Skeletal muscle tissue (tissue), 3 donors: ENCODE measurements at regions not wholly inside any gene's neighbourhood (a gene's known extent, or its start where the extent isn't known, plus 50 kb on each side); places are given as distances from the start of the nearest gene placed in this dataset.

Source experiments
- H3K27ac ChIP-seq: one replicate; pipeline ENCODE4 v1.7.0; 2013; ENCODE audit warnings: mild to moderate bottlenecking, low read depth, low read length, inconsistent platforms
- H3K27me3 ChIP-seq, 3 donors: one replicate each; pipeline ENCODE4 v1.7.0; 2013; ENCODE audit warnings: low read length in 3 of 3; ENCODE audit not compliant: control insufficient read depth in 3 of 3, insufficient read depth in 3 of 3
- H3K36me3 ChIP-seq, 3 donors: one replicate each; pipeline ENCODE4 v1.7.0; 2013; ENCODE audit warnings: low read length in 3 of 3; ENCODE audit not compliant: control insufficient read depth in 3 of 3, insufficient read depth in 3 of 3
- H3K4me1 ChIP-seq, 3 donors: one replicate each; pipeline ENCODE4 v1.7.0; 2013; ENCODE audit warnings: low read length in 3 of 3, mild to moderate bottlenecking in 3 of 3; ENCODE audit not compliant: control insufficient read depth in 3 of 3, insufficient read depth in 3 of 3
- H3K4me3 ChIP-seq, 3 donors: one replicate each; pipeline ENCODE4 v1.7.0; 2013; ENCODE audit warnings: low read length in 3 of 3
- H3K9ac ChIP-seq, 3 donors: one replicate each; pipeline ENCODE4 v1.7.0; 2013; ENCODE audit warnings: low read length in 3 of 3, mild to moderate bottlenecking in 3 of 3, moderate library complexity in 2 of 3, low read depth in 1 of 3
- H3K9me3 ChIP-seq, 3 donors: one replicate each; pipeline ENCODE4 v1.7.0; 2013; ENCODE audit warnings: low read length in 3 of 3; ENCODE audit not compliant: control insufficient read depth in 3 of 3
- donor health status: Osteomylitis.

DNA sequence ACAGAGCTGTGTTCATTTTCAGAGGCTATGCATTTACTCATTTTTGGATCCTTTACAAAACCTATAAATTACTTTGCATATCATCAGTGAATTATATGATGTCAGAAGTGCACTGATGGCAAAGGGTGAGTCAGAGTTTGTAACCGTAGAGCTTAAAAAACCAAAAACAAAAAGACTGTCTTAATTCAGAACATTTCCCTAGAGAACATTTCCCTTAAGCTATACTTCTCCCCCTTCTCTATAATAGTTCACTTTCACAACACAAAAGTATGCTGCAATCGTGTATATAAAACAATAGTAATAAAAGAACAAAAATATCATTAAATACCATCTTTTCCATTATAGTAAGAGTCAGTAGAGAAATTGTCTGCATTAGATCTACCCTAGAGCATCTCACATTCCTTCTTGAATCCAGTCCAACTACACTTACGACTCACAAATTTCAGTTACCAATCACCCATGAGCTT lies 934.9 kb downstream of the LRFN5 start:
- no peak overlapping the region for H3K27ac ChIP-seq
- H3K4me3 ChIP-seq: no peak overlapping the region
- no peaks in the 10 kb centered on the region for H3K4me1 ChIP-seq
- H3K9me3 ChIP-seq: no peaks in the 10 kb centered on the region
- no peaks in the 10 kb centered on the region for H3K36me3 ChIP-seq
- H3K27me3 ChIP-seq: no peaks in the 10 kb centered on the region
- no peak overlapping the region for H3K9ac ChIP-seq

DNA sequence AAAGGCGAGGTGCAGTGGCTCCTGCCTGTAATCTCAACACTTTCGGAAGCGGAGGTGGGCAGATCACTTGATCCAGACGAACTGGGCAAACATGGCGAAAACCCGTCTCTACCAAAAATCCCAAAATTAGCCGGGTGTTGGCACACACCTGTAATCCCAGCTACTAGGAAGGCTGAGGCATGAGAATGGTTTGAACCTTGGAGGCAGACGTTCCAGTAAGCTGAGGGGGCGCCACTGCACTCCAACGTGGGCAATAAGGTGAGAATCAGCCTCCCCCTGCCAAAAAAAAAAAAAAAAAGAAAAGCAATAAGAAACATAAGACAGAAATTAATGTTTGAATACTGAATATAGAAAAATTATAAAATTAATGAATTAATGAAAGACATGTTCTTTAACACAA lies 928.7 kb downstream of the LRFN5 start:
- H3K36me3 ChIP-seq: no peaks in the 10 kb centered on the region

DNA sequence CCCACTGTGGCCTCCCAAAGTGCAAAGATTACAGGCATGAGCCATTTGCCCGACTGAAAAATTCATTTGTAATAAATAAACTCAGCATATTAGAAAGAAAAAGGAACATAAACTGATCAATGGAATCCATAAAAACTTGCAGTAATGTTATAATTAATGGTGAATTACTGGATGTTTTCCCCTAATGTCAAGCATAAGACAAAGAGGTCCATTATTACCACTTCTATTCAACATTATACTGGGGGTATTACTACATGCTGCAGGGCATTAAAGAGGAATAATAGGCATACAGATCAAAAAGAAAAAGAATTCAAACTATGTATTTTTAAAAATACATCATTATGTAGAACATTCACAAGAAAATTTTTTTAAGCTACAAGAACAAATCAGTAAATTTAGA lies 926.8 kb downstream of the LRFN5 start:
- H3K27me3 ChIP-seq: no peaks in the 10 kb centered on the region
- H3K4me1 ChIP-seq: no peaks in the 10 kb centered on the region
- H3K9me3 ChIP-seq: no peaks in the 10 kb centered on the region
- H3K36me3 ChIP-seq: no peaks in the 10 kb centered on the region
- no peak overlapping the region for H3K9ac ChIP-seq
- no peak overlapping the region for H3K27ac ChIP-seq
- no peak overlapping the region for H3K4me3 ChIP-seq

More for the DNA sequence above, 928.7 kb downstream of the LRFN5 start:
- Histone ChIP-seq H3K9ac (no peak overlapping the region), H3K4me3 (no peak overlapping the region), H3K4me1 (no peaks in the 10 kb centered on the region), H3K9me3 (no peaks in the 10 kb centered on the region), H3K27me3 (no peaks in the 10 kb centered on the region), H3K27ac (no peak overlapping the region)

DNA sequence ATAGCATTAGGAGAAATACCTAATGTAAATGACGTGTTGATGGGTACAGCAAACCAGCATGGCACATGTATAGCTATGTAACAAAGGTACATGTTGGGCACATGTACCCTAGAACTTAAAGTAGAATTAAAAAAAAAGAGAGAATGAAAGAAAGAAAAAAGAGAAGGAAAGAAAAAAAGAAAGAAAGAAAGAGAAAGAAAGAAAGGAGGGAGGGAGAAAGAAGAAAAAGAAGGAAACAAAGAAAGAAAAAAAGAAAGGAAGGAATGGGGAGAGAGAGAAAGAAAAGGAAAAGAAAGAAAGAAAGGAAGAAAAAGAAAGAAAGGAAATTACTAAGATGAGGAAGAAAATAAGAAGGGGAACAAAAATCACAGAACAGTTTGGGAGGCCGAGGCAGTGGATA lies 925.5 kb downstream of the LRFN5 start:
- H3K9ac ChIP-seq: no peak overlapping the region
- H3K27ac ChIP-seq: no peak overlapping the region
- H3K4me3 ChIP-seq: no peak overlapping the region
- H3K9me3 ChIP-seq: no peaks in the 10 kb centered on the region
- H3K27me3 ChIP-seq: no peaks in the 10 kb centered on the region
- no peaks in the 10 kb centered on the region for H3K4me1 ChIP-seq
- H3K36me3 ChIP-seq: no peaks in the 10 kb centered on the region

DNA sequence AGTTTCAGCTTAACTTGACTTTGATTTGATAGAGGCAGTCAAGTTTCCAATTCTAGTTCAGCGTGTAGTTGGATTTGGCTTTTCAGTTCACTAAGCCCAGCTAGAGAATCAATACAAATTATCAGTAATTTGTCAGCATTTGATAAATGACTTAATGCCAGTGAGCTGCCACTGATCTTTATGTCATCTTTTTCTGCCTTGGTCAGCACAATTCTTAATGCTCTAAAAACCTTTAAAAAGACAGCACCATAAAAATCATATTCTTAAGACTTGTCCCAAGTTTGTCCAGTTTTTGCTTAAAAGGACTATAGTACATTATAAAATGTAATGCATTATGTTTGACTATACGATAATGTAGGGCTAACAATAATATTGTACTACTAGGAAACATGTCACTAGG lies 920.5 kb downstream of the LRFN5 start:
- H3K27ac ChIP-seq: no peak overlapping the region
- H3K36me3 ChIP-seq: no peaks in the 10 kb centered on the region

DNA sequence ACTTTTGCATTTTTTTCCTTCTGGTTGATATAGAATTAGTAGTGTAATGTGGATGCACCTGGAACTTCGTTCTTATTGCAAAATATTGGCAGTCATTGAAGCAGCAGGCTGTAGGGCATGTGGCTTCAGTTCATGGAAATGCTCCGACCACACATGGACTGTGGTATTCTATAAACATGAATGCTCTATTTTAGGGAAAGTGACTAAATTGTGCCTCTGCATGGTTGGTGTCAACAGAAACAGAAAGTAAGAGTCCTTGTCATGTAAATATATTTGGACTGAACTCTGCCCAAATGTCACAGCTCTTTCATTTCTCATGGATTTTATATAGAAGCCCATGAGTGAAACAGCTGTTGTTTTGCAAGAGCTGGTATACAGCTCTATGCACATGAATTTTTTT lies 917.0 kb downstream of the LRFN5 start:
- Histone ChIP-seq H3K27me3 (no peaks in the 10 kb centered on the region), H3K9me3 (no peaks in the 10 kb centered on the region), H3K9ac (no peak overlapping the region), H3K4me1 (no peaks in the 10 kb centered on the region), H3K27ac (no peak overlapping the region), H3K4me3 (no peak overlapping the region), H3K36me3 (no peaks in the 10 kb centered on the region)

More for the DNA sequence above, 920.5 kb downstream of the LRFN5 start:
- H3K9me3 ChIP-seq: no peaks in the 10 kb centered on the region
- no peaks in the 10 kb centered on the region for H3K4me1 ChIP-seq
- H3K4me3 ChIP-seq: no peak overlapping the region
- no peak overlapping the region for H3K9ac ChIP-seq
- no peaks in the 10 kb centered on the region for H3K27me3 ChIP-seq

DNA sequence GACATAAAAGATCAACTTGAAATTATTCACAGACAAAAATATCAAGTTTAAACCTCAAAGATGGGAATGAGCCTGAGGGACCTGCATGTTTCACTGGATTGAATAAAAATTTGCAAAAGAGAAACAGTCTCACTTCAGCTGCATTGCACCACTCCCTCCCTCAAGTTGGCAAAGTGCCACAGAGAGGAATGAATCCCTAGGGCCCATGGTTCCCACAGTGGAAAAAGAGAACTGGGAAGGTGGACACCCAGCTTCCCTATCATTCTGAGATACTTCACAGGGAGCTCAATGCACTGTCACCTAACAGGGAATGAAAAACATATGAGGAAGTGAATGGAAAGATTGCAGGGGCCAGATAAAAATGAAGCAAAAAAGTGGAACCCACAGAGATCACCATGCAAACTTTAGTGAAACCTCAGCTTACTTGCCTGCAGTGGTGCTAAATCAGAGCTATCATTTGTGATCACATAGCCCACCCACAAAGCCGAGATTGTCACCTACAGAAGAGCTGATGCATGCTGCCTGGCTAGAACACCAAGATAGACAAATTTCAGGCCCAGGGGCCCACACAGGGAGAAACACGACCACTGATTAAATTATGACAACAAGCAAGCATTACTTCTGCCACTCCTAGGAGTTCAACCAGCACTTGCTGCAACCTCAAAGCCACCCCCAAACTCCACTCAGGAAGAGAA lies 911.3 kb downstream of the LRFN5 start:
- H3K9me3 ChIP-seq: no peaks in the 10 kb centered on the region
- H3K9ac ChIP-seq: no peak overlapping the region
- H3K27me3 ChIP-seq: no peaks in the 10 kb centered on the region
- no peak overlapping the region for H3K27ac ChIP-seq
- no peaks in the 10 kb centered on the region for H3K36me3 ChIP-seq
- H3K4me1 ChIP-seq: no peaks in the 10 kb centered on the region
- no peak overlapping the region for H3K4me3 ChIP-seq

DNA sequence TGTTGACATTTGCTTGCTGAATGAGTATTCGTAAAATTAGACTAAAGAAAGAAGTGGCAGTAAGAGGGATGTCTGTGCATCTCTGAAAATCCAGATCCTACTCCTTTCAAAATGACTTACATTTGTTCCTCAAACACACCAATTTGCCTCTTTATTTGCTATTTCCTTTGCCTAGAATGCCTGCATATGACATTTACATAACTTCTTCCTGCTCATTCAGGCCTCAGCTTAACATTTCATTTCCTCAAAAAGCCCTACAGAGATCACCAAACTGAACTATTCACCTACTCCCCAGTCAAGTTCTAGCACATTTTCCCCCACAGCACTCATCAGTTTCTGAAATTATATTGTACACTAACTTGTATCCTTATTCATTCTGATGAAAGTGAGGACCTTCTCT lies 907.2 kb downstream of the LRFN5 start:
- no peaks in the 10 kb centered on the region for H3K27me3 ChIP-seq
- H3K9ac ChIP-seq: no peak overlapping the region
- no peaks in the 10 kb centered on the region for H3K9me3 ChIP-seq
- H3K27ac ChIP-seq: no peak overlapping the region
- no peaks in the 10 kb centered on the region for H3K36me3 ChIP-seq
- no peak overlapping the region for H3K4me3 ChIP-seq
- H3K4me1 ChIP-seq: no peaks in the 10 kb centered on the region

DNA sequence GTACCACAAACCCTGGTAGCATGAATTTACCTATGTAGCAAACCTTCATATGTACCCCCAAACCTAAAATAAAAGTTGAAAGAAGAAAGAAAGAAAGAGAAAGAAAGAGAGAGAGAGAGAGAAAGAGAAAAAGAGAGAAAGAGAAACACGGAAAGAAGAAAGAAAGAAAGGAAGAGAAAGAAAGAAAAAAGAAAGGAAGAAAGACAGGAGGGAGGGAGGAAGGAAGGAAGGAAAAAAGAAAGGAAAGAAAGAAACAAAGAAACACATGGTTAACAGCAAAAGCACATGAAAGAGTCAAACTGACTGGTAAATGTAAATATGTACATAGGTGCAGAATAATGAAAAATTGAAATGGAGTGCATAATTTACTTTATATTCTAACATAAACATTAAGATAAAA lies 903.4 kb downstream of the LRFN5 start:
- no peaks in the 10 kb centered on the region for H3K36me3 ChIP-seq
- H3K27me3 ChIP-seq: no peaks in the 10 kb centered on the region
- no peaks in the 10 kb centered on the region for H3K4me1 ChIP-seq
- H3K9ac ChIP-seq: no peak overlapping the region
- H3K9me3 ChIP-seq: no peaks in the 10 kb centered on the region
- H3K27ac ChIP-seq: no peak overlapping the region
- no peak overlapping the region for H3K4me3 ChIP-seq

DNA sequence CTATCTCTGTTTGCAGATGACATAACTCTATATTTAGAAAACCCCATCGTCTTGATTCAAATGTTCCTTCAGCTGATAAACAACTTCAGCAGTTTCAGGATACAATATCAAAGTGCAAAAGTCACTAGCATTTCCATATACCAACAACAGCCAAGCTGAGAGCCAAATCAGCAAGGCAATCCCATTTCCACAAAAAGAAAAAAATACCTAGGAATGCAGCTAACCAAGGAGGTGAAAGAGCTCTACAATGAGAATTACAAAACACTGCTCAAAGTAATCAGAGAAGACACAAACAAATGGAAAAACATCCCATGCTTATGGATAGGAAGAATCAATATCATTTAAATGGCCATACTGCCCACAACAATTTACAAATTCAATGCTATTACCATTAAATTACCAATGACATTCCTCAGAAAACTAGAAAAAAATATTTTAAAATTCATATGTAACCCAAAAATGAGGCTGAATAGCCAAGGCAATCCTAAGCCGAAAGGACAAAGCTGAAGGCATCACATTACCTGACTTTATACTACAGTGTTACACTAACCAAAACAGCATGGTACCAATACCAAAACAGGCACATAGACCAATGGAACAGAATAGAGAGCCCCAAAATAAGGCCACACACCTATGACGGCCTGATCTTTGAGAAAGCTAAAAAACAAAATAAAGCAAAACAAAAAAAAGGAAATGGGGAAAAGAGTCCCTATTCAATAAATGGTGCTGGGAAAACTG lies 901.7 kb downstream of the LRFN5 start:
- no peak overlapping the region for H3K27ac ChIP-seq
- no peak overlapping the region for H3K9ac ChIP-seq
- H3K4me3 ChIP-seq: no peak overlapping the region
- H3K4me1 ChIP-seq: no peaks in the 10 kb centered on the region
- no peaks in the 10 kb centered on the region for H3K36me3 ChIP-seq
- H3K27me3 ChIP-seq: no peaks in the 10 kb centered on the region
- no peaks in the 10 kb centered on the region for H3K9me3 ChIP-seq
